ENCODE measurements at regions not wholly inside any gene's neighbourhood (a gene's known extent, or its start where the extent isn't known, plus 50 kb on each side); places are given as distances from the start of the nearest gene placed in this dataset.

- no peak for TF ChIP-seq YY1 (IDR thresholded peaks at IDR 0.05; ENCODE audit: low read depth)
- TF ChIP-seq SMC3 (IDR thresholded peaks at IDR 0.05; ENCODE audit: low read depth, low read length), result no peak
- TF ChIP-seq RXRA (IDR thresholded peaks at IDR 0.05; ENCODE audit: borderline replicate concordance, low read depth), result no peak
- TF ChIP-seq EP300 (IDR thresholded peaks at IDR 0.05; ENCODE audit: borderline replicate concordance in 1 of 2, low read depth in 1 of 2, low read length in 1 of 2), result no peak
- TF ChIP-seq EZH2phosphoT487 (IDR thresholded peaks at IDR 0.05; ENCODE audit: borderline replicate concordance, low read depth), result no peak
- no peak for TF ChIP-seq TCF12 (IDR thresholded peaks at IDR 0.05)
- no peak for TF ChIP-seq USF2 (IDR thresholded peaks at IDR 0.05; ENCODE audit: borderline replicate concordance, low read depth, low read length)
- no peak for TF ChIP-seq GATA2 (CRISPR knock-in tag; IDR thresholded peaks at IDR 0.05)
- TF ChIP-seq RCOR1 (IDR thresholded peaks at IDR 0.05; ENCODE audit: low read length), result no peak
- no peak for TF ChIP-seq ZBTB33 (IDR thresholded peaks at IDR 0.05; ENCODE audit: borderline replicate concordance, low read depth)
- no peak for TF ChIP-seq NFIC (IDR thresholded peaks at IDR 0.05; ENCODE audit: borderline replicate concordance)
- TF ChIP-seq SIN3A (IDR thresholded peaks at IDR 0.05; ENCODE audit: borderline replicate concordance, low read depth, low read length), result no peak
- no peak for TF ChIP-seq MXI1 (IDR thresholded peaks at IDR 0.05; ENCODE audit: low read depth, low read length)
- TF ChIP-seq RAD21 (IDR thresholded peaks at IDR 0.05; ENCODE audit: low read length), result no peak
- no peak for TF ChIP-seq RFX5 (IDR thresholded peaks at IDR 0.05; ENCODE audit: low read length)
- no peak for TF ChIP-seq MAX (IDR thresholded peaks at IDR 0.05; ENCODE audit: low read depth)
- no peak for TF ChIP-seq PBX3 (IDR thresholded peaks at IDR 0.05)
- no peak for TF ChIP-seq GABPA (IDR thresholded peaks at IDR 0.05; ENCODE audit: low read depth)
- POLR2A ChIA-PET, result no interaction called here
- peak overlapping the region in 1 of 2 experiments; percentile 74; a peak in 2 of 4 replicates for H3K27ac ChIP-seq (ENCODE audit: low read depth in 2 of 2, low read length in 1 of 2)
- H2AFZ ChIP-seq (ENCODE audit: low read depth), result peak overlapping the region; percentile 35; the same call in 1 of the 2 replicates
- DNase-seq, result no peak
- H3K4me2 ChIP-seq, result no peak overlapping the region; the same call in 1 of the 2 replicates
- H3K9ac ChIP-seq, result no peak overlapping the region
- no peaks in the 10 kb centered on the region for H3K9me2 ChIP-seq
- no peaks in the 10 kb centered on the region for H3K27me3 ChIP-seq (ENCODE audit: insufficient read depth)
- H3K9me3 ChIP-seq, result no peaks in the 10 kb centered on the region
- H3K4me3 ChIP-seq (ENCODE audit: low read depth in 2 of 2, low read length in 1 of 2), result no peak overlapping the region
- peaks cover 6% of the 10 kb centered on the region for H3F3A ChIP-seq (replicated peaks; ENCODE audit: insufficient read depth)
- H3K79me2 ChIP-seq (ENCODE audit: insufficient read depth), result no peaks in the 10 kb centered on the region
- no peaks in the 10 kb centered on the region for H3K36me3 ChIP-seq (replicated peaks in 1 of 2; ENCODE audit: control insufficient read depth in 1 of 2, insufficient read depth in 2 of 2, low read length in 1 of 2)
- 94% methylated on average over 3 of the region's 3 CpGs for WGBS (ENCODE audit: low lambda C conversion rate)
- H3K4me1 ChIP-seq (ENCODE audit: control insufficient read depth in 1 of 2, insufficient read depth in 2 of 2, low read depth in 1 of 2, low read length in 1 of 2), result peaks cover 0 to 19% of the 10 kb centered on the region in 2 experiments; a peak in 1 of 4 replicates
- CTCF ChIA-PET, result no interaction called here
- no peaks in the 10 kb centered on the region for H4K20me1 ChIP-seq (ENCODE audit: insufficient read depth)
These were observed 368.1 kb upstream of the JARID2 start for GRCh38 chr6:14877758-14878157.

Measured in SK-N-SH (cell line).